T47D (cell line): ENCODE measurements at regions not wholly inside any gene's neighbourhood (a gene's known extent, or its start where the extent isn't known, plus 50 kb on each side); places are given as distances from the start of the nearest gene placed in this dataset.

Experiments
- DNase-seq, 2 experiments: peaks; one replicate each; pipeline versions ENCODE4 v3.0.0 to v3.0.0-alpha.2; 2011 to 2012; ENCODE audit warnings: low read depth in 1 of 2, low spot score in 1 of 2
- JUND ChIP-seq: IDR thresholded peaks from 2 replicates; pipeline ENCODE4 v1.6.1; 2012; ENCODE audit warnings: low read depth
- in situ Hi-C: cut with HindIII; loops from 2 replicates; pipeline ENCODE4 v1.10.0; 2016; ENCODE audit warnings: low sequenced_read_pairs, low pct_unique_long_range_greater_than_20kb

GRCh38 chr12:102638777-102639176 is 158.4 kb upstream of the IGF1 start:
- in situ Hi-C loops = no loop called here
- no peak for DNase-seq
- TF ChIP-seq JUND = no peak

- in situ Hi-C loops = no loop called here
- no peak for TF ChIP-seq JUND
- DNase-seq = no peak
These were observed 153.7 kb upstream of the IGF1 start for GRCh38 chr12:102633981-102634605.

- TF ChIP-seq JUND = no peak
- DNase-seq = no peak
- in situ Hi-C loops = no loop called here
These were observed 150.9 kb upstream of the IGF1 start for GRCh38 chr12:102631274-102631673.

GRCh38 chr12:102629262-102629888 is 149.0 kb upstream of the IGF1 start:
- DNase-seq = no peak
- in situ Hi-C loops = no loop called here
- TF ChIP-seq JUND = no peak

GRCh38 chr12:102625819-102626218 is 145.5 kb upstream of the IGF1 start:
- DNase-seq = no peak
- in situ Hi-C loops = no loop called here
- no peak for TF ChIP-seq JUND

- in situ Hi-C loops = no loop called here
- DNase-seq = no peak
- TF ChIP-seq JUND = no peak
These were observed 142.3 kb upstream of the IGF1 start for GRCh38 chr12:102622618-102623017.

- DNase-seq = no peak
- no peak for TF ChIP-seq JUND
- in situ Hi-C loops = no loop called here
These were observed 138.0 kb upstream of the IGF1 start for GRCh38 chr12:102618197-102618877.

GRCh38 chr12:102616692-102617091 is 136.3 kb upstream of the IGF1 start:
- no peak for TF ChIP-seq JUND
- in situ Hi-C loops = no loop called here
- no peak for DNase-seq

- TF ChIP-seq JUND = no peak
- DNase-seq = no peak
- in situ Hi-C loops = no loop called here
These were observed 131.6 kb upstream of the IGF1 start for GRCh38 chr12:102611995-102612394.

GRCh38 chr12:102609996-102610395 is 129.6 kb upstream of the IGF1 start:
- DNase-seq = no peak
- in situ Hi-C loops = no loop called here
- TF ChIP-seq JUND = no peak

GRCh38 chr12:102603021-102603420 is 122.7 kb upstream of the IGF1 start:
- in situ Hi-C loops = no loop called here
- TF ChIP-seq JUND = no peak
- no peak for DNase-seq

- in situ Hi-C loops = no loop called here
- TF ChIP-seq JUND = no peak
- DNase-seq = no peak
These were observed 122.2 kb upstream of the IGF1 start for GRCh38 chr12:102602521-102602920.

- no peak for DNase-seq
- no peak for TF ChIP-seq JUND
- in situ Hi-C loops = no loop called here
These were observed 121.3 kb upstream of the IGF1 start for GRCh38 chr12:102601621-102602020.
